GM18505 (cell line): ENCODE measurements at regions not wholly inside any gene's neighbourhood (a gene's known extent, or its start where the extent isn't known, plus 50 kb on each side); places are given as distances from the start of the nearest gene placed in this dataset.
"Not testable (repeated sequence)": the region's sequence is repeated elsewhere in the genome, so short reads cannot be mapped to it uniquely, and the experiment has no call there.

ENCODE experiments used
- ATAC-seq: cut with Tn5 transposase; IDR thresholded peaks from one replicate; pipeline ENCODE4 v1.9.1; 2021; ENCODE audit not compliant: unreplicated experiment
- POLR2A ChIP-seq: IDR thresholded peaks from 4 replicates; pipeline ENCODE4 v1.6.1; 2011; ENCODE audit warnings: borderline replicate concordance; ENCODE audit not compliant: insufficient read depth, insufficient read length; ENCODE audit errors: extremely low read depth

- ATAC-seq: no peak
- no peak for TF ChIP-seq POLR2A
These were observed 65.9 kb downstream of the DLL1 start for GRCh38 chr6:170224694-170225660.

GRCh38 chr6:170223718-170224693 is 66.9 kb downstream of the DLL1 start:
- no peak for ATAC-seq
- no peak for TF ChIP-seq POLR2A

GRCh38 chr6:170222498-170223471 is 68.1 kb downstream of the DLL1 start:
- TF ChIP-seq POLR2A: no peak
- ATAC-seq: no peak

GRCh38 chr6:170221753-170222400 is 69.0 kb downstream of the DLL1 start:
- no peak for TF ChIP-seq POLR2A
- ATAC-seq: no peak

- ATAC-seq: no peak
- TF ChIP-seq POLR2A: no peak
These were observed 69.7 kb downstream of the DLL1 start for GRCh38 chr6:170221052-170221752.

GRCh38 chr6:170213637-170214018 is 77.2 kb downstream of the DLL1 start:
- ATAC-seq: not testable (repeated sequence)

GRCh38 chr6:170212956-170213636 is 77.8 kb downstream of the DLL1 start:
- no peak for ATAC-seq
- no peak for TF ChIP-seq POLR2A

- ATAC-seq: no peak
- TF ChIP-seq POLR2A: no peak
These were observed 78.7 kb downstream of the DLL1 start for GRCh38 chr6:170212051-170212756.

GRCh38 chr6:170211404-170212025 is 79.4 kb downstream of the DLL1 start:
- TF ChIP-seq POLR2A: no peak
- ATAC-seq: no peak

GRCh38 chr6:170210651-170211403 is 80.1 kb downstream of the DLL1 start:
- ATAC-seq: no peak
- TF ChIP-seq POLR2A: no peak

GRCh38 chr6:170210026-170210390 is 80.9 kb downstream of the DLL1 start:
- TF ChIP-seq POLR2A: no peak
- ATAC-seq: no peak
